BE2C (cell line): ENCODE measurements at regions not wholly inside any gene's neighbourhood (a gene's known extent, or its start where the extent isn't known, plus 50 kb on each side); places are given as distances from the start of the nearest gene placed in this dataset.

Experiments
- DNase-seq: peaks from one replicate; pipeline ENCODE4 v3.0.0-alpha.2; 2020
- H3K27me3 ChIP-seq: fragments of 250-450 bp; sonication (Bioruptor Pico); 2 replicates; pipeline ENCODE4 v1.5.1; 2020; ENCODE audit warnings: mild to moderate bottlenecking
- H3K36me3 ChIP-seq: fragments of 250-450 bp; sonication (Bioruptor Pico); 2 replicates; pipeline ENCODE4 v1.5.1; 2020; ENCODE audit warnings: mild to moderate bottlenecking
- H3K4me1 ChIP-seq: fragments of 250-450 bp; sonication (Bioruptor Pico); 2 replicates; pipeline ENCODE4 v1.5.1; 2020
- H3K4me3 ChIP-seq: 2 replicates; pipeline ENCODE4 v1.5.1; 2011; ENCODE audit warnings: low read depth, low read length
- H3K9me3 ChIP-seq: fragments of 250-450 bp; sonication (Bioruptor Pico); 2 replicates; pipeline ENCODE4 v1.5.1; 2020
- TF ChIP-seq, protein P1 (sequence below): IDR thresholded peaks from 2 replicates; pipeline ENCODE4 v1.5.1; 2012; ENCODE audit warnings: mild to moderate bottlenecking, low read depth, low read length

DNA sequence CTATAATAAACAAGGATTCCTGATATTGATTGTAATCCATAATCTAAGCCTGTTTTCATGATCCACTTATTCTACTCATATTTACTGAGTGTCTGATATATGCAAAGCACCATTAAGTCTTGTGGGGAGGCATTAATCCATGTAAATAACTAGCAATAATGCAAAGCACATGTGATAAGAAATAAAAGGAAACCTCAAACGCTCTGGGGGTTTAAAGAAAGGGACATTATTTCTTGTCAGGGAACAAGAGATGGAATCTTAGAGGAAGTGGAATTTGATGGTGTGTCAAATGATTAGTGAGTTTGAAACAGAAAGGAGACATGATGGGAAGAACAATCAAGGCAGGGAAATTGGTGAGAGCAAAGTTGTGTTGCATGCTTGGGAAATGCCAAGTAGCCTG is 57.4 kb upstream of the FLT1 start:
- Histone ChIP-seq H3K4me3 (no peak overlapping the region), H3K27me3 (no peaks in the 10 kb centered on the region), H3K36me3 (no peaks in the 10 kb centered on the region), H3K4me1 (no peaks in the 10 kb centered on the region), H3K9me3 (no peaks in the 10 kb centered on the region)
- TF ChIP-seq, protein P1, sequence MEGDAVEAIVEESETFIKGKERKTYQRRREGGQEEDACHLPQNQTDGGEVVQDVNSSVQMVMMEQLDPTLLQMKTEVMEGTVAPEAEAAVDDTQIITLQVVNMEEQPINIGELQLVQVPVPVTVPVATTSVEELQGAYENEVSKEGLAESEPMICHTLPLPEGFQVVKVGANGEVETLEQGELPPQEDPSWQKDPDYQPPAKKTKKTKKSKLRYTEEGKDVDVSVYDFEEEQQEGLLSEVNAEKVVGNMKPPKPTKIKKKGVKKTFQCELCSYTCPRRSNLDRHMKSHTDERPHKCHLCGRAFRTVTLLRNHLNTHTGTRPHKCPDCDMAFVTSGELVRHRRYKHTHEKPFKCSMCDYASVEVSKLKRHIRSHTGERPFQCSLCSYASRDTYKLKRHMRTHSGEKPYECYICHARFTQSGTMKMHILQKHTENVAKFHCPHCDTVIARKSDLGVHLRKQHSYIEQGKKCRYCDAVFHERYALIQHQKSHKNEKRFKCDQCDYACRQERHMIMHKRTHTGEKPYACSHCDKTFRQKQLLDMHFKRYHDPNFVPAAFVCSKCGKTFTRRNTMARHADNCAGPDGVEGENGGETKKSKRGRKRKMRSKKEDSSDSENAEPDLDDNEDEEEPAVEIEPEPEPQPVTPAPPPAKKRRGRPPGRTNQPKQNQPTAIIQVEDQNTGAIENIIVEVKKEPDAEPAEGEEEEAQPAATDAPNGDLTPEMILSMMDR: no peak
- no peak for DNase-seq

DNA sequence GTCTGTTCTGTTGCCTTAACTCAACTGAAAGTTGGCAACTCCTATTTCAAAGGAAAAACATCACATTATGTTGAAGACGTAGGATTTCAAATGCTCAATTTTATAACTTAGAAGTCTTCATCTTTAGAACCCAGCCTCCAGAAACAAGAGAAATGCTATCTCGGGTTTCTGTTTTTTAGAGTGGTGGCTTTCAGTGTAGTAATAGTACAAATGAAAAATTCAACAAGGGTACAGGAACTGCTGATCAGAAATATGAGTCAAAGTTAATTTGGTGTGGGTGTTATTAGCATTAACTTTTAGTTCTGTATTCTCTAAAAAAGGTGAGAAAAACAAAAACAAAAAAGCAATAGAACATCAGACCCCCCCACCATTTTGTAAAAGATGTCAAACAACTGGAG is 56.6 kb upstream of the FLT1 start:
- H3K9me3 ChIP-seq: no peaks in the 10 kb centered on the region
- no peaks in the 10 kb centered on the region for H3K36me3 ChIP-seq
- H3K4me1 ChIP-seq: no peaks in the 10 kb centered on the region
- H3K27me3 ChIP-seq: no peaks in the 10 kb centered on the region
- no peak overlapping the region for H3K4me3 ChIP-seq
- TF ChIP-seq, protein P1: no peak
- no peak for DNase-seq

DNA sequence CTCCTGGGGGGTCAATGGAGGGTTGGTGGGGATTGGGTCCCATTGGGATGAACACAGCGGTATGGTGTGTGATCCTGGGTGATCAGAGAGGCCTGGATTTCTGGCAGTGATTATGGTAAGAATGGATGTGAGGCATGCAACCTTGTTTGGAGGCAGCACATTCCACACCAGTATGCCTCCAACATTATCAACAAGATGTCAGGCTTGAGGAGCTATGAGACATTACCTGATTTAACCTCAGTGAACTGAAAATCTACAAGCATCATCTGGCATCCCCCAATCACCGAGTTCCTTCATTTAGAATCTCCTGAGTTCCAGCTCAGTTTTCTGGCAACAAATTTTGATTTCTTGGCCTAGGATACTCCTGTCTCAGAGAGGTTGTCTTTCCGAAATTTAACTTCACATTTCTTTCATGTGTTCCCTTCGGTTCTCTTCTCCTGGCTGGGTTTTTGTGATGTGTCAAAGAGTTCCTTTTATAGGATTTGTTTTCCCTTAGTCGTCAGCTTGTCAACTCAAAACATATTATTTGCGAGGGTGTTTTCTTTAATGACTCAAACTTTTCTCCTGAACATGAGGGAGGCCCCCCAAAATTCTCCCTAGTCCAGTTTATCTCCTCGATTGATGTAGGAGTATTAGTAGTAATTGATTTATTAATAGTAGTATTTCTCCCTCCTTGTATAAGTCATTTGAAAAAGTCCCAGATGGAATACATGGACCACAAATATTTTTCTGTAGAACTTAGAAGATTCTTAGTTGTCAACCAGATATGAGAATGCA is 56.0 kb upstream of the FLT1 start:
- Histone ChIP-seq H3K9me3 (no peaks in the 10 kb centered on the region), H3K4me1 (no peaks in the 10 kb centered on the region), H3K27me3 (no peaks in the 10 kb centered on the region), H3K36me3 (no peaks in the 10 kb centered on the region), H3K4me3 (no peak overlapping the region)
- TF ChIP-seq, protein P1: no peak
- no peak for DNase-seq

DNA sequence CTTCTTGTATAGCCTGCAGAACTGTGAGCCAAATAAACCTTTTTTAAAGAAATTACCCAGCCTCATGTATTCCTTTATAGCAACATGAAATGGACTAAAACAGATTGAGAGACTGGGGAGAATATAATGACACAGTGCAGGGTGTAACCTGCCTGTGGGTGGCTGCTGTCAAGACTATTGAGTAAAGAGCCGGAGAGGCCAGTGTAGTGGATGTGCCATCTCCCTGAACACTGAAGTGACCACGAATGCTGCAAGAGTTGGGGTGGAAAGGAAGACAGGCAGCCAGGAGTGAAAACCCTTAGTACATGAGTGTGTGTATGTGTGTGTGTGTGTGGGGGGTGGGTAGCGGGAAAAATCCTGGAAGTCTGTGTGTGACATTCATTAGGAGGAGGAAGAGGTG is 55.2 kb upstream of the FLT1 start:
- no peaks in the 10 kb centered on the region for H3K4me1 ChIP-seq

DNA sequence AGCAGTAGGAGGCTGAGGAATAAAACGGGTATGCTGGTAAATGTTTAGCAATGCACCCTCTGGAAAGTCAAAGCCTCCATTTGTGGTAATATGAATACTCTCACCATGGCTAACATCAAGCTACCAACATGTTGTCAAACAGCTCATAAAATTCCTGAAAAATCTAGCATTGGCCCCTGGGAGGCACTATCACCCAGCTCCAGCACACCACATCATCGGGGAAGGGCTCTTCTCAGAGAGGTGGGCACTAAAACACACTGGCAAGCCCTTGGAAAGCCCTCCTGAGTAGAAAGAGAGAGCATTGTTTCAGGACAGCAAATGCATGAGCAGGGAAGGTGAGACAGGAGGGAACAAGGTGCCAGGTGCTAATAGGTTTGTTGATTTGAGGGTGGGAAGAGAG is 53.9 kb upstream of the FLT1 start:
- no peak overlapping the region for H3K4me3 ChIP-seq
- peaks cover 3% of the 10 kb centered on the region; the same call in 1 of the 2 replicates for H3K9me3 ChIP-seq
- DNase-seq: no peak
- H3K36me3 ChIP-seq: no peaks in the 10 kb centered on the region
- no peaks in the 10 kb centered on the region for H3K4me1 ChIP-seq
- TF ChIP-seq, protein P1: peak; percentile 20; the same call in 1 of the 2 replicates
- no peaks in the 10 kb centered on the region for H3K27me3 ChIP-seq

More for the DNA sequence above, 55.2 kb upstream of the FLT1 start:
- H3K4me3 ChIP-seq: no peak overlapping the region
- H3K27me3 ChIP-seq: no peaks in the 10 kb centered on the region
- DNase-seq: no peak
- no peaks in the 10 kb centered on the region for H3K36me3 ChIP-seq
- TF ChIP-seq, protein P1: no peak
- no peaks in the 10 kb centered on the region for H3K9me3 ChIP-seq

DNA sequence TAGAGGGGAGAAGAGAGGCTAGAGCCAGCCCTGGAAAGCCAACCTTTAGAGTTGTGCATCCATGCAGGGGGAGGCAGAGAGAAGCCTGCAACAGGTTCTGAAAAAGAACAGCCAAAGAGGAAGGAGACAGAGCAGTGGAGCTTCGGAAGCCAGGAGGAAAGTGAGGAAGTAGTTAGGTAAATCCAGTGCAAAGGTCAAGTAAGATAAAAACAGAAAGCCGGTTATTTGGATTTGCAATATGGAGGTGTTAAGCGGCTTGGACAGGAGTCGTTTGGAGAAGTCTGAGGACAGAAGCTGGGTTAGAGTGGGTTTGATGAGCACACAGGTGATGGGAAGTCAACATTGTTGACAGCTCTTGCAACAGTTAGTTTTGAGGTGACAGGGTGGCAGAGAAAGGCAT is 53.5 kb upstream of the FLT1 start:
- TF ChIP-seq, protein P1: no peak
- Histone ChIP-seq H3K36me3 (no peaks in the 10 kb centered on the region), H3K27me3 (no peaks in the 10 kb centered on the region)

More for the DNA sequence above, 53.5 kb upstream of the FLT1 start:
- Histone ChIP-seq H3K9me3 (peaks cover 7% of the 10 kb centered on the region; the same call in 1 of the 2 replicates), H3K4me3 (no peak overlapping the region), H3K4me1 (no peaks in the 10 kb centered on the region)
- no peak for DNase-seq
